ENCODE measurements at regions not wholly inside any gene's neighbourhood (a gene's known extent, or its start where the extent isn't known, plus 50 kb on each side); places are given as distances from the start of the nearest gene placed in this dataset.

DNA sequence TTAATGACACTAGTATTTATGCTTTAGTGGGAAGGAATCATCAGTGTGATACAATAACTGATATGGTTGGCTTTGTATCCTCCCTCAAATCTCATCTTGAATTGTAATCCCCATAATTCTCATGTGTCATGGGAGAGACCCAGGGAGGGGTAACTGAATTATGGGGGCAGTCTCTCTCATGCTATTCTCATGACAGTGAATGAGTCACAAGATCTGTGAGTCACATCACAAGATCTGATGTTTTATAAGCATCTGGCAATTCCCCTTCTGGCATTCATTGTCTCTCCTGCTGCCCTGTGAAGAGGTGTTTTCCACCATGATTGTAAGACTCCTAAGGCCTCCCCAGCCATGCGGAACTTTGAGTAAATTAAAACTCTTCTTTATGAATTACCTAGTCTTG, 1760.3 kb downstream of the NCAM2 start:
- no peak overlapping the region for H3K4me3 ChIP-seq

GRCh38 chr21:22762463-22762862, 1764.3 kb downstream of the NCAM2 start:
- no peak for DNase-seq (ENCODE audit: low spot score)
- Histone ChIP-seq H3K27ac (no peak overlapping the region), H3K4me3 (no peak overlapping the region)
- TF ChIP-seq, protein P1, sequence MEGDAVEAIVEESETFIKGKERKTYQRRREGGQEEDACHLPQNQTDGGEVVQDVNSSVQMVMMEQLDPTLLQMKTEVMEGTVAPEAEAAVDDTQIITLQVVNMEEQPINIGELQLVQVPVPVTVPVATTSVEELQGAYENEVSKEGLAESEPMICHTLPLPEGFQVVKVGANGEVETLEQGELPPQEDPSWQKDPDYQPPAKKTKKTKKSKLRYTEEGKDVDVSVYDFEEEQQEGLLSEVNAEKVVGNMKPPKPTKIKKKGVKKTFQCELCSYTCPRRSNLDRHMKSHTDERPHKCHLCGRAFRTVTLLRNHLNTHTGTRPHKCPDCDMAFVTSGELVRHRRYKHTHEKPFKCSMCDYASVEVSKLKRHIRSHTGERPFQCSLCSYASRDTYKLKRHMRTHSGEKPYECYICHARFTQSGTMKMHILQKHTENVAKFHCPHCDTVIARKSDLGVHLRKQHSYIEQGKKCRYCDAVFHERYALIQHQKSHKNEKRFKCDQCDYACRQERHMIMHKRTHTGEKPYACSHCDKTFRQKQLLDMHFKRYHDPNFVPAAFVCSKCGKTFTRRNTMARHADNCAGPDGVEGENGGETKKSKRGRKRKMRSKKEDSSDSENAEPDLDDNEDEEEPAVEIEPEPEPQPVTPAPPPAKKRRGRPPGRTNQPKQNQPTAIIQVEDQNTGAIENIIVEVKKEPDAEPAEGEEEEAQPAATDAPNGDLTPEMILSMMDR (IDR thresholded peaks at IDR 0.05), result no peak

More for the DNA sequence above, 1760.3 kb downstream of the NCAM2 start:
- no peak overlapping the region for H3K27ac ChIP-seq
- DNase-seq (ENCODE audit: low spot score), result no peak
- TF ChIP-seq, protein P1 (IDR thresholded peaks at IDR 0.05), result no peak

DNA sequence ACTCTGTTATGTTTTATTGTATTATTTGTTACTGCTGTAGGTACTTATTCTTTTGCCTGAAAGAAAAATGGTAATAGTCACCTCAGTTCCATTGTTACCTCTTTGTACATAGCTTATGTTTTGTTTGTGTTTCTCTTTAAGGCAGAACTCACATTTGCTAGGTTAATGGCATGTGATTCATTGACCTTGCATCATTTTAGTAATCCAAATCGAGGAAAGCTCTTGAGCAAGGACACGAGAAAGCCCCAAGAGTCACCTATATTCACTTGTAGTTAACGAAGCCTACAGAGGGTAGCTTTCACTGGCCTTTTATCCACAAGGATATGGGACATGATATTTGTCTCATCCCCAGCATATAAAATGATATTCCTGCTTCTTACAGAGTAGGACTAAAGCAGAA, 1765.2 kb downstream of the NCAM2 start:
- DNase-seq (ENCODE audit: low spot score), result no peak
- TF ChIP-seq, protein P1 (IDR thresholded peaks at IDR 0.05), result no peak
- H3K27ac ChIP-seq, result no peak overlapping the region
- H3K4me3 ChIP-seq, result no peak overlapping the region

DNA sequence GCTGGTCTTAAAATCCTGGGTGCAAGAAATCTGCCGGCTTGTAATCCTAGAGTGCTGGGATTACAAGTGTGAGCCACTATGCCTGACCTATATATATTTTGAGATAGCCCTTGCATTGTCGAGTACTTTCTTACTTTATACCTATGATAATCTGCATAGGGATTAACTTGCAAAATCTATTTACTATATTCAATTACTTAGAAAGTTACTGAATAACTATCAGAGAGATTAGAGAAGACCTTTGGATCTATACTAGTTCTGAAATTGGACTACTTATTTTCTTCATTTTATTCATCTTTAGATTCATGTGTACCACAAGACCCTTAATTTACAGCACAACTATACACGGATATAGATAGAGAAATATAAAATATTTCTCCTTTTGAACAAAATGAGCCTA, 1766.0 kb downstream of the NCAM2 start:
- no peak overlapping the region for H3K27ac ChIP-seq
- no peak overlapping the region for H3K4me3 ChIP-seq
- TF ChIP-seq, protein P1 (IDR thresholded peaks at IDR 0.05), result no peak
- DNase-seq (ENCODE audit: low spot score), result no peak

GRCh38 chr21:22791376-22791775, 1793.2 kb downstream of the NCAM2 start:
- TF ChIP-seq, protein P1 (IDR thresholded peaks at IDR 0.05), result no peak
- no peak overlapping the region for H3K4me3 ChIP-seq
- no peak overlapping the region for H3K27ac ChIP-seq
- no peak for DNase-seq (ENCODE audit: low spot score)

DNA sequence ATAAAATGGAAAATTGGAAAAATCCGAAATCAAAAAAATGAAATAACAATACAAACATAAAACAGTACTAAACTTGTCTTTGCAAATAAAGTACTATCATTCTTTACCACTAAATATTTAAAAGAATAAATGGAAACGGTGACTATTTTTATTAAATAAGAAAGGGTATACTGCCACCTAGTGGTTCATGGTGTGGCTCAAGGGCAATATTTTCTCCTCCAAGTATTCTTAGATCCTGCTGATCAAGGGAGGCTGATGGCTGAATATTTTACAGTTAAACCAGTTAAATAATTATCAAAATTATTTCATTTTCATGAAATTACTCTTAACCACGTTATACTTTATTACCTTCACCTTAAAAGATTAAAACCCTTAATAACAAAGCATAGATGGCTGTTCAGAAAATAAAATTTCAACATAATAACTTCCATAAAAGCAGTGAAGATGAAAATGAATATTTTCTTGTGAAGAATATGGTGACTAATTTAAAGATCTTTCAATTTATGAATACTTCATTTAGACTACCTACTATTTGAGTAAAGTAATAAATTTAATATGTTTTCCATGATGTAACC, 1793.9 kb downstream of the NCAM2 start:
- H3K27ac ChIP-seq, result no peak overlapping the region
- no peak for DNase-seq (ENCODE audit: low spot score)

GRCh38 chr21:22795091-22795490, 1796.9 kb downstream of the NCAM2 start:
- DNase-seq (ENCODE audit: low spot score), result no peak
- Histone ChIP-seq H3K4me3 (no peak overlapping the region), H3K27ac (no peak overlapping the region)
- TF ChIP-seq, protein P1 (IDR thresholded peaks at IDR 0.05), result no peak

More for the DNA sequence above, 1793.9 kb downstream of the NCAM2 start:
- TF ChIP-seq, protein P1 (IDR thresholded peaks at IDR 0.05), result peak; percentile 63
- no peak overlapping the region for H3K4me3 ChIP-seq

All from coronary artery (tissue), 2 donors.